ENCODE measurements at regions not wholly inside any gene's neighbourhood (a gene's known extent, or its start where the extent isn't known, plus 50 kb on each side); places are given as distances from the start of the nearest gene placed in this dataset.

DNA sequence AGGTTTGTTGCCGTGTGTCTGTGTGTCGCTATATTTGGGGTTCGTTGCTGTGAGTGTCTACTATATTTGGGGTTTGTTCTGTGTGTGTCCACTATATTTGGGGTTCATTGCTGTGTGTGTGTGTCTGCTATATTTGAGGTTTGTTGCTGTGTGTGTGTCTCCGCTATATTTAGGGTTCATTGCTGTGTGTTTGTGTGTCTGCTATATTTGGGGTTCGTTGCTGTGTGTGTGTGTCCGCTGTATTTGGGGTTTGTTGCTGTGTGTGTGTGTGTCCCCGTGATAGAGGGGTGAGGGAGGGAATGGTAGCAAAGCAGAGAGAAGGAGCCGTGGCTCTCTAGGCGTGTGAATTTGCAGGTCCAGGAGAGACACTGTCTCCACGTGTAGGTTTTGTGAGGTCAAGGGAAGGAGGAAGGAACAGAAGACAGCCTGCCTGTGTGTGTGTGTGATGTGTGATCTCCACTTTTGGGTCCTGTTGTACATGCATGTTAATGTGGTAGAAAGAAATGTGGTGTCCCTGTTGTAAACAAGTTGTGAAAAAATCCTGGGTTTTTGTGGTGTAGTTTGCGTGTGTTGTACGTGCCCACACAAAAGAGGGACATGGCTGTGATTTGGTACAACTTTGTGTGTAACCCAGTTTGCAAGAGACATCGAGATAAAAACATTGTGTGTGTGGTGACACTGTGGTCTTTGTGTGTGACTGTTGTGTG, 56.3 kb upstream of the ECE1 start:
- DNase-seq, result no peak

DNA sequence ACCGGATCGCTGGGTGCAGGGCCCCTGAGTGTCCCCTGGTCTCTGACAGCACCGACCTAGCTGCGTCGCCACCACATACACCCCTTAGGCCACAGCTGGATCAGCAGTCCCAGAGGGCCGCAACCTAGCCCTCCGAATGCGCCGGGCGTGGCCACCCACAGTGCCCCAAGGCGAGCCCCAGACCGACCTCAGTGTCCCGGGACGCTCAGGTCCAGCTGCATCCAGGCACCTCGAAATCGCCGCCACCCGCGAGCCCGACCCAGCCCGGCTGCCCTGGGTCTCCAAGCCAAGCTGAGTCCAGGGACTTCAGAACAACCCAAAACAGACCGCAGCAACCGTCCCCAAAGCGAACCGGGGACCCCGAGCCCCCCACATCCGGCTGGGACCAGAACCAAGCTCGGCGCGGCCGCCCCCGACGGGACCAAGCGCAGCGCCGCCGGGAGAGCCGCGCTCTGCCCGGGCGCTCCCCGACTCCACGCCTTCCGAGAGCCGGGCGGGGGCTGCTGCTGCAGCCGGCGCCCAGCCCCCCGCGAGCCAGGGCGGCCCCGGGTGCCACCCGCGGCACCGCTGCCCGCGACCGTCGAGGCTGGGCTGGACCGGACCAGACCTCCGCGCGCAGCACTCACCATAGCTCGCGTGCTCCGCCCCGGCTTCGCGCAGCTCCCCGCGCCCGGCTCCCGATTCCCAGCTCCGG, 54.6 kb upstream of the ECE1 start:
- no peak for DNase-seq

DNA sequence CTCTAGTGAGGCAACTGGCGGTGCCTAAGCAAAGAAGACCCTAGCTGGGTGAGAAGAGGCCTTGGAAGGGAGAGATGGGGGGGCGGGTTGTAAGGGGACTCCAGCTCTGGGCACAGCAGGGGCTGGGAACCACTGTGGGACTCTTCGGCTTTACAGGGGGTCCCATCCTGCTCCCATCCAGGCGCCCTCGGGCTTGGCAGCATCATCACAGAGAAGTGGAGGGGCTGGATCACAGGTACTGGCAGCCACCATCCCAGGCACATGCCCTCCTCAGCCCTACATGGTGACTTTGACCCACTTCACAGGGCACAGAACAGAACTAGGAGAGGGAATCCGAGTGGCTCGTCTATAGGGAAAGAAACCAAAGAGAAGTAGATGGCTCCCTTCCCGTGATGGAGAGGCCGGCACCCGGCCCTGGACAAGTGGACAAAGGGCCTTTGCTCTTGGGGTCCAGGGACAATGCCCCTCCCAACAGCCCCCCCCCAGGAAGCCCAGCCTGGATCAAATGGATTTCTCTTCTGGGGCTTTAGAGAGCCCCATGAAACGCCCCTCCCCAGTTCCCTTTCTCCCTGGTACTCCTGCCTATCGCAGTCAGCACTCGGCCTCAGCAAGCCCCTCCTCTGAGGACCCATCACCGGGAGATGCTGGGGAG, 54.0 kb upstream of the ECE1 start:
- DNase-seq, result no peak

DNA sequence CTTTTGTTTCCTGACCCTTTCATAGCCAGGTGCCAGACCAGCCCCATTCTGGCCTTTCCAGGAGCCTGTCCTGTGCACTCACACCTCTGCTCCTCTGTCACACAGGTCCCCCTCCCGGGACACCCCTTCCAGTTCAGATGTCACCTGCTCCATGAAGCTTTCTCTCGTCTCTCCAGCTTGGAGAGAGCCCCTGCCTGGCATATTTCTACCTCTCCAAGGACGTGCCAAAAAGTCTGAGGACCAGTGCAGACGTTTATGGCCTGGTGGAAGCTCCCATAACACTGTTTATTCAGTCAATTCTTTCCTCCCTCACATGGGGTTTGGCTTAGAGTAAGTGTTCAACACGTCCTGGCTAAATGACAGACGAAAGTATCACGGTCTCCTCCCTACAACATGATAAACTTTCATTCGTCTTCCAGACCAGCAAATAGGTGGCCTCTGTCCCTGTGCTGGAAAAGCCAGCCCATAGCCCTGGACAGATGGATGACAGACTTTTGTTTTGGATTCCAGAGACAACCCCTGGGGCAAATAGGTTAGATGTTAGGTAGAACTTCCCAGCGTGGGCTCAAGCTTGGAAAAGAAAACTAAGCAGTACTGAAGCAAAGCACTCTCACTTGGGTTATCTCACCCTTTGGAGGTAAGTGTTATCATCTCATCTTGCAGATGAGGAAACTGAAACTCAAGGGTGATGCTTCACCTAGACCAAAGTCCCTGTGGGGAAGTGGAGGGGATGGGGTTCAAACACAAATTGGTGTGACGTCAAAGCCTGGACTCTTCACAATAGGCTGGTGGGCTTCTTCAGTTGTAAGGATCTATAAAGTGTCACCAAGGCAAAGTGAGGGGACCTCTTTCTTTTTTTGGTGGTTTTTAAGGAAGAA, 52.9 kb upstream of the ECE1 start:
- no peak for DNase-seq

DNA sequence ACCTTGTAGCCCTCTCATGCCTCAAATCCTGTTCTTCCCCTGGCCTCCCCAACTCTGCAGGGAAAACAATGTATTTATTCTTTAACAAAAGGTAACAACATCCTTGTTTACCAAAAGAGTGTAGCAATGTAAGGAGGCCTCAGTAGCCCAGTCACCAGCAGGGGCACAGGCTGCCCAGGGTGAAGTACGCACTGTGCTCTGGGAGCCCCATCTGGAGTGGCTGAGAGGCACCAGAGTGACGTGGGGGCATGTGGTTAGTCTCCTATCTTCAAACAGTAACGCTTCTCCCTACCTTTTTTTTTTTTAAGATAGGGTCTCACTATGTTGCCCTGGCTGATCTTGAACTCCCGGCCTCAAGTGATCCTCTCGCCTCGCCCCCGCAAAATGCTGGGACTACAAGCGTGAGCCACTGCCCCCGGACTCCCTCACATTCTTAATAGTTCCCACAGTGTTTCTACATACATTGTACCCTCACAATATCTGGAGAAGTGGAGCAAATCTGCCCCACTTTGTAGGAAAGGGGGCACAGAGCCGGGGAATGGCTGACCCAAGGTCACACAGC, 51.3 kb upstream of the ECE1 start:
- no peak for DNase-seq

DNA sequence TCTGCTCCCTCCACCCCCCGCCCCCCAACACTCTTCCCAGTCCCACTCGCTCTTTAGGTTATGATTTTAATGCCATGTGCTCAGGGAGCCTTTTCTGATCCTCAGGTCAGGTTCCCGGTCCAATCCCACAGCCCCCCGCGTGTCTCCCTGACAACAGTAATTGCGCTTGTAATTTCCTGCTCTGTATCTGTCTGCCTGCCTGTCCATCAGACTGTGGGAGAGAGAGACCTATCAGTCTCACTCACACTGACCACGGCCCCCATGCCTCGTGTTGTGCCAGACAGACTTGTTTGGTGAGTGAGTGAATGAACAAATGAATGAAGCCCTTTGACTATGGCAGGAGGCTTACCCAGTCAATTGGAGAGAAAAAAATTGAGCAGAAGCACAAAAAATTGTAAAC, 50.8 kb upstream of the ECE1 start:
- no peak for DNase-seq

DNA sequence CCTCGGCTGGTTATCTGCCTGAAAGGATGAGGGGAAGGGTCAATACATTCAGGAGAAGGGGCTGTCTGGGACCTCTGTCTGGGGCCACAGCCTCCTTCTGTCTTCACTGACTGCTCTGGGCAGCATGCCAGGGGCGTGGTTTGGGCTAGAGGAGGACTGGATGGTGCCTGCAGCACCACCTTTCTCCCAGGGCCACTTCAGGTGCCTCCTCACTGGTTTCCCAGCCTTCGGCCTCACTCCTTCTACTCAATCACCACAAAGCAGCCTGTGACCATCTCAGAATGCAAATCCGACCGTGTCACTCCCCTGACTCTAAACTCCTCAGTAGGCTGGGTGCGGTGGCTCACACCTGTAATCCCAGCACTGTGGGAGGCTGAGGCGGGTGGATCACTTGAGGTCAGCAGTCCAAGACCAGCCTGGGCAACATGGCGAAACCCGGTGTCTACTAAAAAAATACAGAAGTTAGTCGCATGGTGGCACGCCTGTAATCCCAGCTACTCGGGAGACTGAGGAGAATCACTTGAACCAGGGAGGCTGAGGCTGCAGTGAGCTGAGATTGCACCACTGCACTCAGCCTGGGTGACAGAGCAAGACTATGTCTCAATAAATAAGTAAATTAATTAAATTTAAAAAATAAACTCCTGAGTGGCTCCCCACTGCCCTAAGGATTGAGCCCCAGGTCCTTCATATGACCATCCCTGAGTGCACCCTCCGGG, 50.1 kb upstream of the ECE1 start:
- DNase-seq, result no peak
